ENCODE measurements at regions not wholly inside any gene's neighbourhood (a gene's known extent, or its start where the extent isn't known, plus 50 kb on each side); places are given as distances from the start of the nearest gene placed in this dataset.

- DNase-seq (ENCODE audit: low spot score) = no peak
These were observed 190.5 kb upstream of the GSC start for GRCh38 chr14:94960285-94961001.

- no peak for DNase-seq (ENCODE audit: low spot score)
These were observed 183.8 kb upstream of the GSC start for GRCh38 chr14:94953541-94954260.

GRCh38 chr14:94952097-94952496 lies 182.2 kb upstream of the GSC start:
- no peak for DNase-seq (ENCODE audit: low spot score)

- no peak for DNase-seq (ENCODE audit: low spot score)
These were observed 176.3 kb upstream of the GSC start for GRCh38 chr14:94946244-94946643.

DNA sequence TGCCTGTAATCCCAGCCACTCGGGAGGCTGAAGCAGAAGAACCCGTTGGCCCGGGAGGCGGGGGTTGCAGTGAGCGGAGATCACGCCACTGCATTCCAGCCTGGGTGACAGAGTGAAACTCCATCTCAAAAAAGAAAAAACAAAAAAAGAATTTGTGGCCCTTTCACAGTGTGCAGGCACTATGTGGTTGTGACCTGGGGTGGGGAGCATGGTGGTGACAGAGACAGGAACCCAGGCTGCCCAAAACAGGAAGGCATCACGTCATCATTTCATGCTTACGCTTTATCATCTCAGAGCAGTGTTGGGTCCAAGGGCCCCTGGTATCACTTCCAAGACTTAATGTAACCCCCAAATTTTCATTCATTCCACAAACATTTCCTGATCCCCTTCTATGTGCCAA lies 175.7 kb upstream of the GSC start:
- DNase-seq (ENCODE audit: low spot score) = peak; percentile 13

GRCh38 chr14:94944636-94945258 lies 174.8 kb upstream of the GSC start:
- no peak for DNase-seq (ENCODE audit: low spot score)

- DNase-seq (ENCODE audit: low spot score) = no peak
These were observed 172.7 kb upstream of the GSC start for GRCh38 chr14:94942601-94943000.

DNA sequence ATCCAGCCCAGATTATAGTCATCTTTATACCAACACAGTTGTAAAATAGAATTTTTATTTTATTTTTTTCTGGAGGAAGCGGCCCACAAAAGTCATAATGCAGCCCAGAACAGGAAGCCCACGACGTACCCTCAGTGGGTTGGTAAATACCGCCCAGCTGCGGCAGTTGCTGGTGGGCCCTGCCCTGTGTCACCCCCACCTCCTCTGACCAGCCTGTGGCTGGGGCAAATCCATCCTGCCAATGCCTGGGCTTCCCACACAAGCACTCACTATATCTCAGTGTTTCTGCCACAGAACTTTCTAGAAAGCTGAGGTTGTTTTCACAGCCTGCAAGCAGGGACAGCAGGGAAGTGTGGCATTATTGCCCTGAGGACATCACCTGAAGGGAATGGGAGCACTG lies 171.4 kb upstream of the GSC start:
- DNase-seq (ENCODE audit: low spot score) = no peak

- no peak for DNase-seq (ENCODE audit: low spot score)
These were observed 170.5 kb upstream of the GSC start for GRCh38 chr14:94940263-94940993.

- DNase-seq (ENCODE audit: low spot score) = no peak
These were observed 168.1 kb upstream of the GSC start for GRCh38 chr14:94938016-94938415.

- DNase-seq (ENCODE audit: low spot score) = no peak
These were observed 167.2 kb upstream of the GSC start for GRCh38 chr14:94936901-94937685.

DNA sequence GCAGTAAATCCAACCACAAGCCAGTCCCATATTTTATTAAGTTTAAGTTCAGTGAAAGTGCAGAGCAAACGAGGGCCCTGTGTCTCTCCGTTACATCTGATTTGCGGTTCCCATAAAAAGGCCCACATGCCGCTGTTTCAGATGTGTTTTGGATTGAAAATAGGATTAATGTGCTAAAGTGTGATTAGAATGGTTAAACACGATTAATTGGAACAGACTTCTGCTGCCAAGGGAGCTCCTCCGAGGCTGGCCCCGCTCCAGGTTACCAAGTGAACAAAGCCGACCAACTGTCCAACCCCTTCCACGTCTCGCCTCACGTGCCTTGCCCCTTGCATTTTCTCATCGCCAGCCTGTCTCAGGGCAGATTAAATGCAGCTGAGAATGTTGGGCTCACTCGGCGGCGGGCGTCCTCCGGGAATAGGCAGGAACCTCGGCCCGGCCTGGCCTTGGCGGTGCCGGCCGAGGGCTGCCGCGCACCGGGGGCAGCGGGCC lies 166.5 kb upstream of the GSC start:
- DNase-seq (ENCODE audit: low spot score) = peak; percentile 54

GRCh38 chr14:94935706-94936300 lies 165.9 kb upstream of the GSC start:
- DNase-seq (ENCODE audit: low spot score) = no peak

DNA sequence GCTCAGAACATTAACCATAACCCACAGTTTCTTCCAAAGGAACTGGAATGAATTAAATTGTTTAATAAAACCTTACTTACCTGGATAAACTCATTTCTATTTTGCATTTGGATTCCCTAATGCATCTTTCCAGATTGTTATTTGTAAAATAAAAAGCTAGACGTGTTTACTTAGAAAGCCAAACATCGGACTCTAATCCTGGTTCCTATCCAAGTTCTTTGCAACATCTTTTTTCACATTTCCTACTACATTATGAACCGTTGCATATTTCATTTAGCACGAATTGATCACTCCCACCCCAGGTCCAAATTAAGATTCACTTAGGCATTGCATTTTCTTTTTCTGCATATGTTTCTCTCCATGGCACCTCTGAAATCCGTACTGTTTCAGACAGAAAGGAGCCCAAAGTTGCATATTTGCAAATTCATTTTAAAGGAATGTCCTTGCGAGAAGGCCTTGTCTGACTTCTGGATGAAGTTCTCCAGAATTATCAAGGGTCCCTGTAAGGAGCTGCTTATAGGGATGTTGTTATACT lies 164.4 kb upstream of the GSC start:
- no peak for DNase-seq (ENCODE audit: low spot score)

DNA sequence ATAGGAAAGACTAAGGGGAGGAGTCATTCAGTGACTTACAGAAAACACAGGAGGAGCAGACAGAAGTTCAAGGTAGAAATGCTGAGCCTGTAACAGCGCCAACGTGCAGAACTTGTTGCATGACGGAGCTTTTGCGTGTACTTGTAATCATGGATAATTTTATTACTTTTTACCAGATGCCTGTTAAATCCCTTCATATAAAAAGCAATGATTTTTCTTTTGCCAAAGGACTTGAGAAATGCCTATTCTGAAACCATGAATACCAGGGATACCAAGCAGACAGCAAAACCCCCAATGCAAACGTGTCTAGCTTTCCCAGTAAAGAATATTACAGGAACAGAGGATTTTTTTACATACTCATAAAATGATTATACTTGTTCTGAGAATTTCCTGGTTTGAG lies 163.6 kb upstream of the GSC start:
- no peak for DNase-seq (ENCODE audit: low spot score)

GRCh38 chr14:94932589-94932988 lies 162.7 kb upstream of the GSC start:
- DNase-seq (ENCODE audit: low spot score) = no peak

GRCh38 chr14:94930690-94931089 lies 160.8 kb upstream of the GSC start:
- no peak for DNase-seq (ENCODE audit: low spot score)

- DNase-seq (ENCODE audit: low spot score) = no peak
These were observed 159.4 kb upstream of the GSC start for GRCh38 chr14:94929354-94929753.

DNA sequence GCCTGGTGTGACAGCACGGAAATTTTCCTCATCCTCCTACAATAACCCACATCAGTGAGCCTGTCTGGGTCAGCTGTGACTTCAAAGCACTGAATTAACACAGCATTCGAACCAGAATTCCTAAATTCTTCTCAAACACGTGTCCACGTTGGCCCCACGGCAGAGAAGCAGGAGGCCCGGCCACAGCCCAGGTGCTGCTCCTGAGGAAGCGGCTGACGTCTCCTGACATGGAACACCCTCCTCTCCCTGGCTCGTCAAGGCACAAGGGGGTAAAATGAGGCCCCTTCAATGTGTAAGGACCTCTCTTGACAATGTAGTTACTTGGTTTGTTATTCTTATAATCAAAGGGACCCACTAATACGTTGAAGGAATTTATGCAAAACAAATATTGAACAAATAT lies 156.3 kb upstream of the GSC start:
- DNase-seq (ENCODE audit: low spot score) = no peak

GRCh38 chr14:94925416-94926173 lies 155.7 kb upstream of the GSC start:
- no peak for DNase-seq (ENCODE audit: low spot score)
